Left lung (tissue), 4 donors: ENCODE measurements at regions not wholly inside any gene's neighbourhood (a gene's known extent, or its start where the extent isn't known, plus 50 kb on each side); places are given as distances from the start of the nearest gene placed in this dataset.
A peak's percentile ranks its signal among the peaks of the same experiment; 100 is the strongest.

Experiments
- ATAC-seq: fragments of 200-7000 bp; cut with Tn5 transposase; one replicate; pipeline ENCODE4 v1.9.1; 2020; ENCODE audit warnings: moderate library complexity
- DNase-seq, 4 donors: peaks; one replicate each; pipeline ENCODE4 v3.0.0-alpha.2; 2013 to 2020
- H3K27ac ChIP-seq, 2 donors: fragments of 200-600 bp; sonication (generic) in 1 of 2; one replicate each; pipeline versions ENCODE4 v1.5.0 to v1.8.0; 2020 to 2021
- H3K27me3 ChIP-seq, 2 donors: fragments of 200-600 bp; sonication (generic) in 1 of 2; one replicate each; pipeline versions ENCODE4 v1.5.0 to v1.8.0; 2020 to 2021
- H3K36me3 ChIP-seq, 2 donors: fragments of 200-600 bp; sonication (generic) in 1 of 2; one replicate each; pipeline versions ENCODE4 v1.5.0 to v1.8.0; 2020 to 2021
- H3K4me1 ChIP-seq, 2 donors: fragments of 200-600 bp; one replicate each; pipeline ENCODE4 v1.8.0; 2021
- H3K4me3 ChIP-seq, 2 donors: fragments of 200-600 bp; sonication (generic) in 1 of 2; one replicate each; pipeline versions ENCODE4 v1.5.0 to v1.8.0; 2020 to 2021; ENCODE audit warnings: mild to moderate bottlenecking in 1 of 2
- H3K9me3 ChIP-seq, 2 donors: fragments of 200-600 bp; sonication (generic) in 1 of 2; one replicate each; pipeline versions ENCODE4 v1.5.0 to v1.8.0; 2020 to 2021
- intact Hi-C, 2 donors: fragments of 100-400 bp; cut with DNase I; formaldehyde crosslinking; loops; one replicate each; pipeline versions ENCODE4 v1.11.2 to v1.14.2; 2022
- TF ChIP-seq, protein P1 (sequence below), 2 donors: fragments of 200-600 bp; sonication (generic) in 1 of 2; IDR thresholded peaks; one replicate each; pipeline versions ENCODE4 v1.5.0 to v1.8.0; 2021; ENCODE audit warnings: antibody characterized with exemption in 2 of 2
- donor health status: DM: no; HTN: yes; CAD: no.
- donor health status: DM: no; HTN: no; CAD: no.

DNA sequence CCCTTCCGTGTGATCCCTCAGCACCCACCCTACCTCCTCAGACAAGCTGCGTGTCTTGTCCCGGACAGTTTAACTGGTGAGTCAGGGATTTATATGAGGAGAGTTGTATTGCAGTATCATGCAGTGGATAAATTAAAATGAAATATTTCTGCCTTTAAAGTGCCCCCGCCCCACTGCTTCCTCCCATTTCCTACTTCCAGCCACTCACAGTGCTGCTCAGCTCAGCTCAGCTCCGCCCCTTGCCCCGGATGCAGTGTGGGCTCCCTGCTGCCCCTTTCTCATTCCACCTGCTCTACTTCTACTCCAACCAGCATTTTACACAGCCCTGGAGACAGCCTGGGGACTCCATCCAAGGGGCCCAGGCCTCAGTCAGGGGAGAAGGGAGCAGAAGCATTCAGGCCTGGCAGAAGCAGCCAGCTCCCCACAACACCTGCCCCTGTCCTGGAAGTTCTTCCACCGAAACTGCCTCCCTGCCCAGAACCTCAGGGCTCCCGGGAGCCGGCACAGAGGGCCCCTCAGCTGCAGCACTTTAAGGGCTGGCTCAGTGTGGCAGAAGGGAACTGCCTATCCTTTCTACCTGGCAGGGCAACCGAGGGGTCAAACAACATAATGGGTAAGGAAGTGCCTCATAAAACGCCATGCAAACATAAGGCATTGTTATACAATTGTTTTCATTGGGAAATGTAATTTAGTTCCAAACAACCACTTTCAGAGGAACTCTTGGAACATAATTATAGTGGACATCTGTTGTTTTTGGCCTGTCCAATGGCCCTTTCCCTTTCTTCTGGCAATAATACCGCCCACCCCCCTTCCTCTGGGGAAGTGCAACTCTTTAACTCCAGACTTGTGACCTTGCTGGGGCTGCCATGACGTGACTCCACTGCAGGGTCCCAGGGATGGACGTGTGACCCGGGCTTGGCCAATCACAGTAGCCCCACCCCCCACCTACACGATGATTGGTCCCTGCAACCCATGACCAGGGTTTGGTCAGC, 102.3 kb downstream of the LIPG start:
- DNase-seq (peak in 2 of 4 donors; percentile 67 to 82), ATAC-seq (peak; percentile 10)
- Histone ChIP-seq H3K4me1 (no peaks in the 10 kb centered on the region), H3K4me3 (no peak overlapping the region), H3K36me3 (no peaks in the 10 kb centered on the region), H3K9me3 (no peaks in the 10 kb centered on the region), H3K27me3 (no peaks in the 10 kb centered on the region), H3K27ac (no peak overlapping the region)
- TF ChIP-seq, protein P1, sequence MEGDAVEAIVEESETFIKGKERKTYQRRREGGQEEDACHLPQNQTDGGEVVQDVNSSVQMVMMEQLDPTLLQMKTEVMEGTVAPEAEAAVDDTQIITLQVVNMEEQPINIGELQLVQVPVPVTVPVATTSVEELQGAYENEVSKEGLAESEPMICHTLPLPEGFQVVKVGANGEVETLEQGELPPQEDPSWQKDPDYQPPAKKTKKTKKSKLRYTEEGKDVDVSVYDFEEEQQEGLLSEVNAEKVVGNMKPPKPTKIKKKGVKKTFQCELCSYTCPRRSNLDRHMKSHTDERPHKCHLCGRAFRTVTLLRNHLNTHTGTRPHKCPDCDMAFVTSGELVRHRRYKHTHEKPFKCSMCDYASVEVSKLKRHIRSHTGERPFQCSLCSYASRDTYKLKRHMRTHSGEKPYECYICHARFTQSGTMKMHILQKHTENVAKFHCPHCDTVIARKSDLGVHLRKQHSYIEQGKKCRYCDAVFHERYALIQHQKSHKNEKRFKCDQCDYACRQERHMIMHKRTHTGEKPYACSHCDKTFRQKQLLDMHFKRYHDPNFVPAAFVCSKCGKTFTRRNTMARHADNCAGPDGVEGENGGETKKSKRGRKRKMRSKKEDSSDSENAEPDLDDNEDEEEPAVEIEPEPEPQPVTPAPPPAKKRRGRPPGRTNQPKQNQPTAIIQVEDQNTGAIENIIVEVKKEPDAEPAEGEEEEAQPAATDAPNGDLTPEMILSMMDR (IDR thresholded peaks at IDR 0.05): no peak
- intact Hi-C loops: no loop called here

DNA sequence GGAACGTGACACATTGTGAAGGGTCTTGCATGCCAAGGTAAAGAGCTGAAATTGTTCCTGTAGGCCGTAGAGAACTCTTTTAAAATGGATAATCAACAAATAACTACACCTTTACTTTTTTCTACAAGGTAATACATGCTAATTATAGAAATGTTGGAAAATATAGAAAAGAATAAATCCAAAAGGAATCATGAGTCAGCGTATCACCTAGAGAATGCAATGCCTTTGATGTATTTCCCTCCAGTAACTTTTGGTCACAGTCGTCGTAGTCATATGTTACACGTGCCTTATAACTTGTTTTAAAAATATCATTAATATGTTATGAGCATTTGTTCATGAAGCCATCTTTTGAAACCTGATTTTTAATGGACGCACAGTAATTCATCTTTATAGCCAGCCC, 100.6 kb downstream of the LIPG start:
- Histone ChIP-seq H3K36me3 (no peaks in the 10 kb centered on the region), H3K9me3 (no peaks in the 10 kb centered on the region), H3K4me3 (no peak overlapping the region), H3K4me1 (no peaks in the 10 kb centered on the region), H3K27ac (no peak overlapping the region), H3K27me3 (no peaks in the 10 kb centered on the region)
- TF ChIP-seq, protein P1 (IDR thresholded peaks at IDR 0.05): no peak
- intact Hi-C loops: no loop called here
- ATAC-seq: no peak
- DNase-seq: no peak

DNA sequence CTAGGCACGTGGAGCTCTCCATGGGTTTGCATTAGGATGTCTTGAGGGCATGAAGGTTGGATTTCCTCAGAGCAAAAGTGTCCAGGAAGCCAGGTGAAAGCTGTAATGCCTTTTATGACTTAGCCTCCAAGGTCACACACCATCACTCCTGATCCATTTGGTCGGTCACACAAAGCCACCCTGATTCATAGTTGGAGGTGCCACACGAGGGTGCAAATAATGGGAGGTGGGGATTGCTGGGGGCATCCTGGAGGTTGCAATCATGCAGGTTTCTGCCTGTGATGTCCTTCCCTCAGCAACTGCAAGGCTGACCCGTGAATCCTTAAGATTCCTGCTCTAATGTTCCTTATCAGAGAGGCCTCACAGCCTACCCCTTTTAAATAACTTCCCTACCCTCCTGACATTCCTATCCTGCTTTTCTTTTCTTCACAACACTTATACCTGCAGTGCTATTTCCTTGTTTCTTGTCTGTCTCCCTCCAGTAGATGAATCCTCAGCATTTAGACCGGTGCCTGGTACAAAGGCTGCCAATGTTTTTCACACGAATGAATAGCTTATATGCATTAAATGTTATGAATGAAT, 97.1 kb downstream of the LIPG start:
- TF ChIP-seq, protein P1 (IDR thresholded peaks at IDR 0.05): no peak

DNA sequence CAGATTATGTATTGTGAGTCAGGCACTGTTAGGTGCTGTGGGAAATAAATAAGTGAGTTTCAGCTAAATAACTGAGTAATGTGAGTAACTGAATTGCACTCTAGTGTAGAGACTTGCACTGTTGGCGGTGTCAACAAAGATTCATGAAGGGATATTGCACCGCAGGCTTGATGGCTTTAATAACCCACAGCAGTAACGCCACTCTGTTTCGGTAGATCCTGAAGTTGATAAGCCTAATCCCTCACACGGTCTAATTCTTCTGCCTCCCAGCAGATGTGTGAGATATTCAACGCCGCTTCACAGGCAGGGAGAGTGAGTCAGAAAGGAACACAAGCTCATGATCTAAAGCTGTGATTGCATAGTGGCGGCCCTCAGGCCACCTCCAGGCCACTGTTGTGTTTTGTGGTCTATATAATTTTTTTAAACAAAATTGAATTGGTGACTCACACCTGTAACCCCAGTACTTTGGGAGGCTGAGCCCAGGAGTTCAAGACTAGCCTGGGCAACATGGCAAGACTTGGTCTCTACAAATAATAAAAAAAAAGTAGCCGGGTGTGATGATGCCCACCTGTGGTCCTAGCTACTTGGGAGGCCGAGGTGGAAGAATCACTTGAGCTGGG, 94.3 kb downstream of the LIPG start:
- H3K27ac ChIP-seq: no peak overlapping the region
- TF ChIP-seq, protein P1 (IDR thresholded peaks at IDR 0.05): no peak
- no peaks in the 10 kb centered on the region for H3K36me3 ChIP-seq
- H3K4me3 ChIP-seq: no peak overlapping the region
- intact Hi-C loops: no loop called here
- DNase-seq (no peak), ATAC-seq (no peak)
- no peaks in the 10 kb centered on the region for H3K4me1 ChIP-seq
- H3K27me3 ChIP-seq: no peaks in the 10 kb centered on the region
- no peaks in the 10 kb centered on the region for H3K9me3 ChIP-seq

More for the DNA sequence above, 97.1 kb downstream of the LIPG start:
- Histone ChIP-seq H3K9me3 (no peaks in the 10 kb centered on the region), H3K27ac (no peak overlapping the region), H3K4me3 (no peak overlapping the region), H3K27me3 (no peaks in the 10 kb centered on the region), H3K4me1 (no peaks in the 10 kb centered on the region), H3K36me3 (no peaks in the 10 kb centered on the region)
- no peak for ATAC-seq
- intact Hi-C loops: no loop called here
- no peak for DNase-seq
